Activated naive CD8-positive, alpha-beta T cell (primary cell): ENCODE measurements at regions not wholly inside any gene's neighbourhood (a gene's known extent, or its start where the extent isn't known, plus 50 kb on each side); places are given as distances from the start of the nearest gene placed in this dataset.
"Not testable (repeated sequence)": the region's sequence is repeated elsewhere in the genome, so short reads cannot be mapped to it uniquely, and the experiment has no call there.

Source experiments
- H3K27ac Mint-ChIP-seq: one replicate; pipeline ENCODE4 v1.8.0; 2021; ENCODE audit warnings: mixed read lengths
- H3K27me3 Mint-ChIP-seq: one replicate; pipeline ENCODE4 v1.8.0; 2021; ENCODE audit warnings: mixed read lengths
- H3K36me3 Mint-ChIP-seq: one replicate; pipeline ENCODE4 v1.8.0; 2021; ENCODE audit warnings: mixed read lengths
- H3K4me1 Mint-ChIP-seq: one replicate; pipeline ENCODE4 v1.8.0; 2021; ENCODE audit warnings: low read depth, mixed read lengths
- H3K4me3 Mint-ChIP-seq: one replicate; pipeline ENCODE4 v1.8.0; 2021; ENCODE audit warnings: mild to moderate bottlenecking, mixed read lengths
- H3K9me3 Mint-ChIP-seq: one replicate; pipeline ENCODE4 v1.8.0; 2021; ENCODE audit warnings: low read depth, mixed read lengths

DNA sequence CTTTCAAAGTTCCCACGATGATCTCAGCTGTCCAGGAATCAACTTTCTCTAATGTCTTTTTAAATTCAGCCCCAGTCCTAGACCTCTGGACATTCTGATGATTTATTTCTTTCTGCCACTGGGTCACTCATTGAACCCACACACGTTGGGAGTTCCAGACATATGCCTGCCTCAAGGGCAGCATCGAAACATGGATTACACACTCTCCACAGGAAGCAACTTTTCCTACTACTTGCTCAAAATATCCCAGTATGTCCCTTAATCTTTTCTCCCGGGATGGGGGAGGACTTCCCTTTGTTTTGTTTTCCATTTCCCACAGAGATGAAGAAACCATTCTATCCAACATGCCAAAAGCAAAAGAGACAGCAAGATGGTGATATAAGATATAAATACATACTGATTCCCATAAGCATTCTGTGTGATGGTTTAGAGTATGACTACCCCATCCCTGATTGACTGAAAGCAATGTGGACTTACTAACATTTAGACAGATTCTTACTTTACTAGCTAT, 79.8 kb upstream of the PPARGC1A start:
- no peak overlapping the region for H3K4me3 Mint-ChIP-seq
- no peaks in the 10 kb centered on the region for H3K27me3 Mint-ChIP-seq
- no peaks in the 10 kb centered on the region for H3K9me3 Mint-ChIP-seq
- no peaks in the 10 kb centered on the region for H3K36me3 Mint-ChIP-seq
- no peaks in the 10 kb centered on the region for H3K4me1 Mint-ChIP-seq
- no peak overlapping the region for H3K27ac Mint-ChIP-seq

DNA sequence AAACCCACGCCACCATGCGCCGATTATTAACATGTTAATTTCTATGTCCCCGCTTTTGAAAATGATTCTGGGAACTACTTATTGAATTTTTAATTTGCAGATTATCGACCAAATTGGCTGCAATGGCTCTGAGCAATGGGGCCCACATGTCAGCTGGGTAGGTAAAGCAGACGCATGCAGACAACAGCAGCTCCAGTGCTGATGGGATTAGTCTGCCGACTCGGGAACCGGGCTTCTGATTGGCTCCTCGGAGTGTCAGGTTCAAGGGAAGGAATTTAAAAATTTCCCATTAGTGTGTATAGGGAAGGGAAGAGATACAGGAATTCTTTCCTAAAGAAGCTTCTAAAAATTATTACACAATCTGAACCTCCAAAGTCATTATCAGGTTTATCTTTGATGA, 77.4 kb upstream of the PPARGC1A start:
- Mint-ChIP-seq H3K36me3 (no peaks in the 10 kb centered on the region), H3K9me3 (no peaks in the 10 kb centered on the region), H3K4me1 (no peaks in the 10 kb centered on the region), H3K27ac (no peak overlapping the region), H3K27me3 (no peaks in the 10 kb centered on the region), H3K4me3 (no peak overlapping the region)

DNA sequence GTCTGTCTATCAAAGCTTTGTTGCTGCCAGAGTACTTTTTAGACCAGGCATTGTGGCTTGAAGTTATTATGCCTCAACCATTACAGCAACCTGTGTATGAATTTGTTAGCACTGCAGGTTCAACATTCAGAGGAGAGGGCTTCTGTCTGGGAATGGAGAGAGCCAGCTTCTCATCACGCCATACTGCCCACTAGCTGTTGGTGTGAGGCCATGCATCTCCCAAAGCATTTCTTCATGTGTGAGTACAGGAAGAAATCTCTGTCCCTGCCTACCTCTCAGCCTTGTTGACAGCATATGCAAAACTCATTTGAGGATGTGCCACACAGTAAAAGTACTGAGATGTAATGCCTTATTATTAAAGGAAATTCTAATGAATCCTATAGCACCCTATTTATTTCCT, 76.9 kb upstream of the PPARGC1A start:
- Mint-ChIP-seq H3K9me3 (no peaks in the 10 kb centered on the region), H3K4me1 (no peaks in the 10 kb centered on the region), H3K27ac (no peak overlapping the region), H3K4me3 (no peak overlapping the region), H3K27me3 (no peaks in the 10 kb centered on the region), H3K36me3 (no peaks in the 10 kb centered on the region)

DNA sequence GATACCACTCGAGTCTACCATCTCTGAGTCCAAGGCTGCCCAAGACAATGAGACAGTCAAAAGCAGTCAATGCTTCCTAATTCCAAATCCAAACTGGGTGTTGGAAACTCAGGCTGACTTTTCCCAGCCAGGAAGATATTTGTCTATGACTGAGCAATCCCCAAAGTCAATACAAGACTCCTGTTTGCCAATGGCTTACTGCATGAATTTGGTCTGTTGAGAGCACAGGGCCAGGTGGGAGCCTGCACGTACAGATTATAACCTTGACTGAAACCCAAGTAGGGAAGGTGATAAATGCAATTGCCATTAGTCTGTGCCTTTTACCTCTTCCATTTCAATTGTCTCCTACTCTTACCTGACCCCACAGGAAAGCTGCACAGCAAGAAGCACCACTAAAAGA, 72.6 kb upstream of the PPARGC1A start:
- H3K9me3 Mint-ChIP-seq: no peaks in the 10 kb centered on the region
- no peak overlapping the region for H3K27ac Mint-ChIP-seq
- no peaks in the 10 kb centered on the region for H3K27me3 Mint-ChIP-seq
- H3K4me1 Mint-ChIP-seq: no peaks in the 10 kb centered on the region
- H3K36me3 Mint-ChIP-seq: no peaks in the 10 kb centered on the region
- no peak overlapping the region for H3K4me3 Mint-ChIP-seq

DNA sequence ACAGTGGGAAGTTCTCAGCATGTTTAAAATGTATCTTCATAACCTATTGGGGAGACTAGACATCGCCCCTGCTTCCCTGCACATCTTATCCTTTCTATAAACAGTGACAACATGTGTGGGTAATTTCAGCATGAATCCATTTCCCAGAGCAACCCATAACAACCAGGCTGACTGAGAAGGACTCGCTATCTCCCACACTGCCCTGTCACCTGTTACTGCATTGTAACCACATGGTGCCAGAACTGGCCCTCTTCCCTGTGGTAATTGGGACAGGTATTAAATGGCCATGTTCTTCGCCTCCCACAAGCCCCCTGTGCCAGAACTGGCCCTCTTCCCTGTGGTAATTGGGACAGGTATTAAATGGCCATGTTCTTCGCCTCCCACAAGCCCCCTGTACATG, 71.5 kb upstream of the PPARGC1A start:
- H3K27ac Mint-ChIP-seq, H3K4me1 Mint-ChIP-seq, H3K4me3 Mint-ChIP-seq: not testable (repeated sequence)

DNA sequence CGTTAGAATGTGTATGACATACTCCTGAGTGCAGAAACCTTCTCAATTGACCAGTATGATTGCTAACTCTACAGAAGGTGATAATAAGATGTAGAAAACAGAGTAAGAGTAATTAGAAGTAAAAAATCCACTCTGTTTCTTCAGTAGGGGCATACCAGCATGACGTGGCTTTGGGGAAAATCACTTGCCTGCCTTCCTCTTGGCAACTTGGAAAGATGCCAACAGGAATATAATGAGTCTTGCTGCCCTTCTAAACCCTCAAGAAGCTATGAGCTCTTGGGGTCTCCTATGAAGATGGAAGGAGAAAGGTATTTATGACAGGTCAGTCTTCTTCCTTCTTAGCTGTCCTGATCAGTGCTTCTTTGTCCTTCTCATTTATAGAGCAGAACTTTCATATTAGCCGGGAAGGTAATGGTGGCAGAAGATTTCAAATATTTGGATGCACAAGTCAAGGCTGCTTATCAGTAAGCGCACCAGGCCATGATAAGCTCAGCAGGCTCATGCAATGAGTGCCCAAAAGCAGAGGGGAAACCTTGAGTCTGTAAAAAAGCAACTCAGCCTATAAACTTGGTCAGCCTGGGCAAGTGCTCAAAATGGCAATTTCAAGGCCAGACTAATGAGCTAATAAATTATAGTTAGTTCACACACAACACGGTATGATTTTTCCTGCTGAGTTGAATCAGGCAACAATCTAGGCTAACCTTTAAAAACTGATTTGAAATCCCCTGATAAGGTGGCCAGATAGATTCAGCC, 69.7 kb upstream of the PPARGC1A start:
- Mint-ChIP-seq H3K9me3 (peaks cover 5% of the 10 kb centered on the region), H3K4me3 (no peak overlapping the region), H3K4me1 (no peaks in the 10 kb centered on the region), H3K27me3 (no peaks in the 10 kb centered on the region), H3K36me3 (no peaks in the 10 kb centered on the region), H3K27ac (no peak overlapping the region)

More for the DNA sequence above, 71.5 kb upstream of the PPARGC1A start:
- H3K36me3 Mint-ChIP-seq, H3K27me3 Mint-ChIP-seq, H3K9me3 Mint-ChIP-seq: not testable (repeated sequence)

- peaks cover 5% of the 10 kb centered on the region for H3K9me3 Mint-ChIP-seq
Measured at GRCh38 chr4:23958749-23959148, 68.9 kb upstream of the PPARGC1A start.

DNA sequence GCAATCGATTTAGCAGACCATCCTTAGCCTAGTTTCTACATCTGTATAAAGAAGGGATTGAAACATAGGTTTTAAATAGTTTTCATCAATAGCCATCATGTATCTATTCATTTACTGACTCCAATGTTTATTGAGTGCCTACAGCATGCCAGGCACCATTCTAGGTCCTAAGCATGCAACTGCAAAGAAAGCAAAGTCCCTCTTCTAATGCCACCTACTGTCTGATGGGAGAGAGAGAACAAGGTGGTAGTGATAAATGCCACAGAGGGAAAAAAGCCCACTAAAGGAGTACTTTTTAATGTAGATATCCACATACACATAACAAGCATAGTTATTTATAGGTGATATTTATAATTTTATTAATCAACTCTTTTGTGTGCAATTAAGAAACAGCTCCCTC, 67.6 kb upstream of the PPARGC1A start:
- H3K4me1 Mint-ChIP-seq: no peaks in the 10 kb centered on the region
- peaks cover 5% of the 10 kb centered on the region for H3K9me3 Mint-ChIP-seq
- no peaks in the 10 kb centered on the region for H3K27me3 Mint-ChIP-seq
- H3K36me3 Mint-ChIP-seq: no peaks in the 10 kb centered on the region
- H3K4me3 Mint-ChIP-seq: no peak overlapping the region
- no peak overlapping the region for H3K27ac Mint-ChIP-seq

More at GRCh38 chr4:23958749-23959148, 68.9 kb upstream of the PPARGC1A start:
- Mint-ChIP-seq H3K27me3 (no peaks in the 10 kb centered on the region), H3K27ac (no peak overlapping the region), H3K36me3 (no peaks in the 10 kb centered on the region), H3K4me1 (no peaks in the 10 kb centered on the region), H3K4me3 (no peak overlapping the region)

DNA sequence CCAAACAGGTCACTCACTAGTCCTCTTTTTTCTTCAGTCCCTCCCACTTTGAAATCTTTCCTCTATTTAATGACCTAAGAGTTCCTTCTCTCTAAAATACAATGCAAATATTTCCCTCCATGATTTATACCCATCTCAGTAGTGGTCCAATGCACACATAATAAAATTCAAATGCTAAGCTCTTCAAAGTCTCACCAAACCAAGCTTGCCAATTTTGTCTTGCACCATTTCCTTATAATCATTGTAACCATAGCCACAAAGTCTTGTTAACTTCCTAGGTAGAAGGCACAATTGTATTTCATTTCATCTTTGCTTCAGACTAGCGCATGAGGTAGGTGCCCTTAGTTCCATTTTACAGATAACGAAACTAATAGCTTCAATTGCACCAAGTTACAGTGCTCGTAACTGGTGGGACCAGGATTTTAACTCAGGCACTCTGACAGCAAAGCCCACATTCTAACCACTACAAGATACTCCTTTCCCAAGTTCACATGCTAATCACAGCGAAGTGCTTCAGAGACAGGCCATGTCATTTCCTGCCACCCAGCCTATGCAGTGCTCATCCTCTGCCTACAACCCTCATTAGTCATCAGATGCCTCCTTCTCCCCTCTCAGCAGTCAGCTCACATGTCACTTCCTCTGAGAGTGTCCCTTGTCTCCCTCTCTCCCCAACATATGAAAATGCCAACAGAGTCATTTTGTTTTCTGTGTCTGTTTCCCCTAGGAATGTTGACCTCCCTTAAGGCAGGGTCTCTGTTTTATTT, 66.9 kb upstream of the PPARGC1A start:
- Mint-ChIP-seq H3K4me3 (no peak overlapping the region), H3K4me1 (no peaks in the 10 kb centered on the region), H3K36me3 (no peaks in the 10 kb centered on the region), H3K27me3 (no peaks in the 10 kb centered on the region), H3K27ac (no peak overlapping the region), H3K9me3 (peaks cover 8% of the 10 kb centered on the region)

DNA sequence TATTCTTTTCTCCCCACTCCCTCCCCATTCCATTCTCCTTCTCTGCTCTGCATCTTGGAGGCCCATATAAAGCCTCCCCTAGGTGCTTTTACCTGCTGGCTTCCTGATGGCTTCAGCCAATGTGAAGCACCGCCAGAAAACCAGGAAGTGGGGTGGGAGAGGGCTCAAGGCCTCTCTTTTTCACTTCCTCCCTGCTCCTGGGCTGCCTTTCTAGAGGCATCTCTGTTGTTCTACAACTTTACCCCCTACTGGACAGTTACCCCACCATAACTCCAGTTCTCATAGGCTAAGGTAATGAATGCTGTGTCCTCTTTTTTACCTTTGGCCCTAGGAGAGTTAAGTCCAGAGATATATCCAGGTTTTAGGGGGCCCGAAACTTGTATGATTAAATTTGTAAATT, 62.4 kb upstream of the PPARGC1A start:
- H3K4me1 Mint-ChIP-seq: no peaks in the 10 kb centered on the region
- no peak overlapping the region for H3K27ac Mint-ChIP-seq
- no peak overlapping the region for H3K4me3 Mint-ChIP-seq
- peaks cover 12% of the 10 kb centered on the region for H3K9me3 Mint-ChIP-seq
- no peaks in the 10 kb centered on the region for H3K27me3 Mint-ChIP-seq
- no peaks in the 10 kb centered on the region for H3K36me3 Mint-ChIP-seq

- no peak overlapping the region for H3K27ac Mint-ChIP-seq
- H3K4me1 Mint-ChIP-seq: no peaks in the 10 kb centered on the region
- H3K4me3 Mint-ChIP-seq: no peak overlapping the region
- H3K27me3 Mint-ChIP-seq: no peaks in the 10 kb centered on the region
- H3K36me3 Mint-ChIP-seq: no peaks in the 10 kb centered on the region
- H3K9me3 Mint-ChIP-seq: peaks cover 8% of the 10 kb centered on the region
Measured at GRCh38 chr4:23947826-23948225, 58.0 kb upstream of the PPARGC1A start.

DNA sequence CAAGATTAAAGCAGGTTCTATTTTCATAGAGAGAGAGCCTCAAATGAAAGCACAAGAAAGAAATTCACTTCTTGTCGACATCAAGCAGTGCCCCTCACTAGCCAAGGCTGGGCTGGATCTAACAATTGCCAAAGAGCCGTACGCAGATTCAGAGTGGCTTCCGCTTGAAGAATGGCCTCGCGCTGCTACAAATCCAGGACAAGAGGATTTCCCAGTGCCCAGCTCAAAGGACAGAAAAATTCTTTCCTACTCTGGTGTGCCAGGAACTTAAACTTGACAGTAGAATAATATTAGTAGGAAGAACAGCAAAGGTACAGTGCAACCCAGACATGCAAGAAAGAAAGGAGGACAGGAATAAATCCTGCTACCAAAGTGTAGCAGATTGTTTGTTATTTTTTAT, 56.5 kb upstream of the PPARGC1A start:
- H3K27ac Mint-ChIP-seq: no peak overlapping the region

DNA sequence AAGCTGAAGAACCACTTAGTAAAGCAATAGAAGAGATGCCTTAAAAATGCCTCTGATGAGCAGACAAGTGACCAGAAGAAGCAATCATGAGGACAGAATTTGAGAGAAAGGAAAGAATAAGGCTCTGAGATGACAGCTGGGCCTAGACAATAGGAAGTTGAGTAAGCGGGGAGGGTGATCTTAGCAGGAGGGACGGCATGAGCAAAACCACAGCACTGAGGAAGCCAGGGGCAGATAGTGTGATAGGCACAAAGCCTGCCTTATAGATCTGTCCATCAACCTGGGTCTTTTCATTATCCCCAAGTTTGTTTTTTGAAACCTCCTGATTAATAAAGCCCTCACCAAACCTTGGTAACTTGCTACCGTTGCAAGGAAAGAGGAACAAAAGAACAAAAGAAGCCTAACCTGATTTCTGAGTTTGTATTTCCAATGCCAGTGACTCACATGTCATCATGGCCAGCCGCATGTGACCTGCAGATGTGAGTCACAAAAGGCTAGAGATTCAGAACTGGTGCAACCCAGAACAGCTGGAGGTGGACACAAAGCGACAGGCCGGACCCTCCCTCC, 55.7 kb upstream of the PPARGC1A start:
- Mint-ChIP-seq H3K27ac (no peak overlapping the region), H3K4me1 (no peaks in the 10 kb centered on the region), H3K36me3 (no peaks in the 10 kb centered on the region), H3K4me3 (no peak overlapping the region), H3K9me3 (peaks cover 4% of the 10 kb centered on the region), H3K27me3 (no peaks in the 10 kb centered on the region)

More for the DNA sequence above, 56.5 kb upstream of the PPARGC1A start:
- H3K27me3 Mint-ChIP-seq: no peaks in the 10 kb centered on the region
- H3K4me3 Mint-ChIP-seq: no peak overlapping the region
- no peaks in the 10 kb centered on the region for H3K36me3 Mint-ChIP-seq
- no peaks in the 10 kb centered on the region for H3K4me1 Mint-ChIP-seq
- peaks cover 4% of the 10 kb centered on the region for H3K9me3 Mint-ChIP-seq

GRCh38 chr4:23944556-23944955, 54.7 kb upstream of the PPARGC1A start:
- H3K4me1 Mint-ChIP-seq, H3K36me3 Mint-ChIP-seq, H3K27me3 Mint-ChIP-seq, H3K4me3 Mint-ChIP-seq, H3K9me3 Mint-ChIP-seq, H3K27ac Mint-ChIP-seq: not testable (repeated sequence)

GRCh38 chr4:23943478-23943877, 53.6 kb upstream of the PPARGC1A start:
- no peaks in the 10 kb centered on the region for H3K36me3 Mint-ChIP-seq
- H3K27ac Mint-ChIP-seq: no peak overlapping the region
- H3K9me3 Mint-ChIP-seq: no peaks in the 10 kb centered on the region
- H3K4me1 Mint-ChIP-seq: no peaks in the 10 kb centered on the region
- H3K27me3 Mint-ChIP-seq: no peaks in the 10 kb centered on the region
- no peak overlapping the region for H3K4me3 Mint-ChIP-seq
